Peyer's patch (tissue), 4 donors: ENCODE measurements at regions not wholly inside any gene's neighbourhood (a gene's known extent, or its start where the extent isn't known, plus 50 kb on each side); places are given as distances from the start of the nearest gene placed in this dataset.
A peak's percentile ranks its signal among the peaks of the same experiment; 100 is the strongest.
"Not testable (repeated sequence)": the region's sequence is repeated elsewhere in the genome, so short reads cannot be mapped to it uniquely, and the experiment has no call there.

Source experiments
- DNase-seq, 3 donors: peaks; one replicate each; pipeline ENCODE4 v3.0.0-alpha.2; 2017 to 2019
- H3K27ac ChIP-seq, 4 donors: fragments of 200-600 bp; sonication (generic); one replicate each; pipeline ENCODE4 v1.5.1; 2016 to 2019
- H3K27me3 ChIP-seq, 2 donors: fragments of 200-600 bp; sonication (generic); one replicate each; pipeline ENCODE4 v1.5.1; 2019
- H3K36me3 ChIP-seq, 3 donors: fragments of 200-600 bp; sonication (generic); one replicate each; pipeline ENCODE4 v1.5.1; 2016 to 2019
- H3K4me1 ChIP-seq, 4 donors: fragments of 200-600 bp; sonication (generic); one replicate each; pipeline ENCODE4 v1.5.1; 2016 to 2019
- H3K4me3 ChIP-seq, 4 donors: fragments of 200-600 bp; sonication (generic); 1 replicate in 3 of 4; 2 replicates in 1 of 4; pipeline ENCODE4 v1.5.1; 2016 to 2019; ENCODE audit warnings: mild to moderate bottlenecking in 1 of 4
- H3K9me3 ChIP-seq, 4 donors: fragments of 200-600 bp; sonication (generic); one replicate each; pipeline ENCODE4 v1.5.1; 2016 to 2019; ENCODE audit warnings: mild to moderate bottlenecking in 1 of 4
- CTCF ChIP-seq, 6 experiments: fragments of 450-650 bp in 4 of 6; fragments of 200-600 bp in 2 of 6; sonication (generic) in 1 of 6; IDR thresholded peaks; one replicate each; pipeline ENCODE4 v1.5.1; 2017 to 2019; ENCODE audit warnings: antibody characterized with exemption in 6 of 6, mild to moderate bottlenecking in 3 of 6, moderate library complexity in 1 of 6
- POLR2A ChIP-seq, 2 donors: fragments of 450-650 bp; IDR thresholded peaks; one replicate each; pipeline ENCODE4 v1.5.1; 2017; ENCODE audit warnings: antibody characterized with exemption in 2 of 2, mild to moderate bottlenecking in 2 of 2, moderate library complexity in 2 of 2

- no peaks in the 10 kb centered on the region for H3K27me3 ChIP-seq
- TF ChIP-seq POLR2A (IDR thresholded peaks at IDR 0.05) (no peak), CTCF (IDR thresholded peaks at IDR 0.05) (no peak)
- H3K9me3 ChIP-seq, result peaks cover 0 to 16% (median 2%) of the 10 kb centered on the region in 4 donors
- H3K4me1 ChIP-seq, result no peaks in the 10 kb centered on the region
- no peaks in the 10 kb centered on the region for H3K36me3 ChIP-seq
- H3K27ac ChIP-seq, result no peak overlapping the region
- no peak for DNase-seq
- H3K4me3 ChIP-seq, result no peak overlapping the region
These were observed 530.7 kb downstream of the CWH43 start for GRCh38 chr4:49516796-49517195.

GRCh38 chr4:49517485-49518205 lies 531.6 kb downstream of the CWH43 start:
- not testable (repeated sequence) for DNase-seq, H3K36me3 ChIP-seq, H3K27ac ChIP-seq, H3K4me3 ChIP-seq, H3K27me3 ChIP-seq, H3K4me1 ChIP-seq
- peaks cover 0 to 12% (median 2%) of the 10 kb centered on the region in 4 donors for H3K9me3 ChIP-seq

- H3K27me3 ChIP-seq, H3K27ac ChIP-seq, H3K9me3 ChIP-seq, H3K4me1 ChIP-seq, H3K36me3 ChIP-seq, H3K4me3 ChIP-seq, DNase-seq: not testable (repeated sequence)
These were observed 533.3 kb downstream of the CWH43 start for GRCh38 chr4:49519150-49520035.

GRCh38 chr4:49523816-49524765 lies 538.0 kb downstream of the CWH43 start:
- H3K27ac ChIP-seq, H3K9me3 ChIP-seq, DNase-seq, H3K4me1 ChIP-seq, H3K4me3 ChIP-seq, H3K36me3 ChIP-seq, H3K27me3 ChIP-seq: not testable (repeated sequence)

GRCh38 chr4:49558916-49559676 lies 573.0 kb downstream of the CWH43 start:
- not testable (repeated sequence) for H3K36me3 ChIP-seq, H3K27me3 ChIP-seq, H3K27ac ChIP-seq, H3K4me1 ChIP-seq, DNase-seq, H3K4me3 ChIP-seq, H3K9me3 ChIP-seq

- H3K4me3 ChIP-seq, H3K9me3 ChIP-seq, H3K27ac ChIP-seq, H3K27me3 ChIP-seq, H3K36me3 ChIP-seq, DNase-seq, H3K4me1 ChIP-seq: not testable (repeated sequence)
These were observed 574.2 kb downstream of the CWH43 start for GRCh38 chr4:49560131-49560816.

GRCh38 chr4:49560883-49561282 lies 574.8 kb downstream of the CWH43 start:
- not testable (repeated sequence) for H3K4me3 ChIP-seq, DNase-seq, H3K27ac ChIP-seq, H3K27me3 ChIP-seq, H3K4me1 ChIP-seq, H3K9me3 ChIP-seq, H3K36me3 ChIP-seq

GRCh38 chr4:49570248-49570647 lies 584.2 kb downstream of the CWH43 start:
- not testable (repeated sequence) for DNase-seq, H3K36me3 ChIP-seq, H3K27ac ChIP-seq, H3K9me3 ChIP-seq, H3K27me3 ChIP-seq, H3K4me1 ChIP-seq, H3K4me3 ChIP-seq

- not testable (repeated sequence) for H3K36me3 ChIP-seq, H3K9me3 ChIP-seq, H3K27me3 ChIP-seq, H3K27ac ChIP-seq, H3K4me1 ChIP-seq, H3K4me3 ChIP-seq
- peak in 1 of 3 donors; percentile 34 for DNase-seq
These were observed 587.7 kb downstream of the CWH43 start for GRCh38 chr4:49573666-49574215.

GRCh38 chr4:49575250-49575649 lies 589.2 kb downstream of the CWH43 start:
- H3K4me3 ChIP-seq, H3K27ac ChIP-seq, H3K36me3 ChIP-seq, H3K4me1 ChIP-seq, H3K9me3 ChIP-seq, H3K27me3 ChIP-seq: not testable (repeated sequence)
- peak in 1 of 3 donors; percentile 33 for DNase-seq

GRCh38 chr4:49578371-49578770 lies 592.3 kb downstream of the CWH43 start:
- not testable (repeated sequence) for H3K4me1 ChIP-seq, H3K36me3 ChIP-seq, H3K4me3 ChIP-seq, H3K27me3 ChIP-seq, H3K9me3 ChIP-seq, H3K27ac ChIP-seq, DNase-seq

GRCh38 chr4:49578899-49579298 lies 592.8 kb downstream of the CWH43 start:
- not testable (repeated sequence) for DNase-seq, H3K4me1 ChIP-seq, H3K9me3 ChIP-seq, H3K27me3 ChIP-seq, H3K4me3 ChIP-seq, H3K36me3 ChIP-seq, H3K27ac ChIP-seq
